T47D (cell line): ENCODE measurements at regions not wholly inside any gene's neighbourhood (a gene's known extent, or its start where the extent isn't known, plus 50 kb on each side); places are given as distances from the start of the nearest gene placed in this dataset.
"Not testable (repeated sequence)": the region's sequence is repeated elsewhere in the genome, so short reads cannot be mapped to it uniquely, and the experiment has no call there.

Source experiments
- DNase-seq, 2 experiments: peaks; one replicate each; pipeline versions ENCODE4 v3.0.0 to v3.0.0-alpha.2; 2011 to 2012; ENCODE audit warnings: low read depth in 1 of 2, low spot score in 1 of 2
- JUND ChIP-seq: IDR thresholded peaks from 2 replicates; pipeline ENCODE4 v1.6.1; 2012; ENCODE audit warnings: low read depth
- in situ Hi-C: cut with HindIII; loops from 2 replicates; pipeline ENCODE4 v1.10.0; 2016; ENCODE audit warnings: low sequenced_read_pairs, low pct_unique_long_range_greater_than_20kb

GRCh38 chrX:51163730-51164129, 168.9 kb upstream of the NUDT10 start:
- TF ChIP-seq JUND = no peak
- in situ Hi-C loops = no loop called here
- no peak for DNase-seq

DNA sequence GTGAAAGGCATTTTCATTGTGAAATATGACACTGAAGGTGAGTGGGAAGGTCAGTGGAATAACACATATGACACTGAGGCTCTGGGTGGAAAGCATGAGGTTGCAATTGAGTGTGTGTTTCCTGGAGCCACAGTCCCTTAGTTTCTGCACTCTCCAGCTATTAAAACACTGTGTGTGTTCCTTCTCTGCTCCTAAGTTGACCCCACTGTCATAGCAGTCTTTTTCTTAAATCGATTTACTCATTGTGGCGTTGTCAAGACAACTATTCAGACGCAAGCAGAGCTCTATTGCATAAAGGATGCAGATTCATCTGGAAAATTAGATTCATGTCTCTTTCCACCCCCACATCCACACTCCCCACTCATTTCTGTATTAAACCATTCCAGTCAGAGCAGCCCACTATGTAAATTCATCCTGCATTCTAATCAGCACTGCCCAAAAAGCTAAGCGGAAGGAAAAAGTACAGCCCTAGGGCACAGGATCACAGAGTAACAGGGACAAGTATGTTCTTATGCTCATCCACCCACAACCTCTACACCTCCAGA, 154.2 kb upstream of the NUDT10 start:
- DNase-seq, in situ Hi-C loops: not testable (repeated sequence)

GRCh38 chrX:51179805-51180204, 152.8 kb upstream of the NUDT10 start:
- in situ Hi-C loops, DNase-seq: not testable (repeated sequence)

DNA sequence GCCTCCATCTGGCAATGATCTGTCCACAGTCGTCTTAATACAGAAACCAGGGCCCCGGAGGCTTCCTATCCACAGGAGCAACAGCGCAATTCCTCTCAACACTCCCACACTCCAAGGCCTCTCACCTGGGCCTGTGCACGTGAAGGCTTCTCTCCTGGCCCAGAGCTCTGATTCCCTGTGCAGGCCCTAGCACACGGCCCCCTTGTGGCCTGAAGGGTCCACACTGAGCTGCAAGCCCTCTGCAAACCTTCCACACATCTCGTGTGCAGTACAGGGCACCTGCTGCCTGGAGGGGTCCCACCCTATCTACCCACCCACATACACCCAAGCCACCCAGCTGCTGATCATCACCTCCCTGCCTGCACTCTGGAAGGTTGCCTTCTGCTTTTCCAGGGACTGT, 150.1 kb upstream of the NUDT10 start:
- TF ChIP-seq JUND = no peak
- DNase-seq = no peak
- in situ Hi-C loops = no loop called here

DNA sequence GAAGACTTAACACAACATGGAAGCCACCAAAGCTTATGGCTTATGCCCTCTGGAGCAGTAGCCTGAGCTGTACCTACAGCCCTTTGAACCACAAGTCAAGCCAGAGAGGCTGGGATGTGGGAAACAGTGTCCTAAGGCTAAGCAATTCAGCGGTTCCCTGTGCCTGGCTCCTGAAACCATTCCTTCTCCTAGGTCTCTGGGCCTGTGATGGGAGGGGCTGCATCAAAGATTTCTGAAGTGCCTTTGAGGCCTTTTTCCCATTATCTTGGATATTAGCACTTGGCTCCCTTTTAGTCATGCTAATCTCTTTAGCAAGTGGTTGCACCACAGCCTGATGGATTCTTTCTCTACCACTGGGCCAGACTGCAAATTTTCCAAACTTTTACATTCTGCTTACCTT, 140.5 kb upstream of the NUDT10 start:
- no peak for TF ChIP-seq JUND
- in situ Hi-C loops = no loop called here
- no peak for DNase-seq

- in situ Hi-C loops = no loop called here
- DNase-seq = peak in 1 of 2 experiments; percentile 9
- no peak for TF ChIP-seq JUND
Measured at GRCh38 chrX:51215266-51215665, 117.4 kb upstream of the NUDT10 start.

GRCh38 chrX:51215856-51216255, 116.8 kb upstream of the NUDT10 start:
- DNase-seq = no peak
- in situ Hi-C loops = no loop called here
- no peak for TF ChIP-seq JUND

DNA sequence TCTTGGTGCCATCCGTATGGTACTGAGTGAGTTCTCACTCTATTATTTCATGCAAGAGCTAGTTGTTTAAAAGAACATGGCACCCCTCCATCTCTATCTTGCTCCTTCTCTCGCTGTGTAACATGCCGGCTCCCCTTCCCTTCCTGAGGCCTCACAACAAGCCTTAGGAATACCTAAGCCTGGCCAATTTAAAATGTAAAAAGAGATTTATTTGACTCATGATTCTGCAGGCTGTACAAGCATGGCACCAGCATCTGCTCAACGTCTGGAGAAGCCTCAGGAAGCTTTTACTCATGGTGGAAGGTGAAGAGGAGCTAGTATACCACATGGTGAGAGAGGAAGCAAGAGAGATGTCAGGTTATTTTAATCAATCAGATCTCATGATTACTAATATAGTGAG, 90.4 kb upstream of the NUDT10 start:
- no peak for DNase-seq
- in situ Hi-C loops = no loop called here
- no peak for TF ChIP-seq JUND

DNA sequence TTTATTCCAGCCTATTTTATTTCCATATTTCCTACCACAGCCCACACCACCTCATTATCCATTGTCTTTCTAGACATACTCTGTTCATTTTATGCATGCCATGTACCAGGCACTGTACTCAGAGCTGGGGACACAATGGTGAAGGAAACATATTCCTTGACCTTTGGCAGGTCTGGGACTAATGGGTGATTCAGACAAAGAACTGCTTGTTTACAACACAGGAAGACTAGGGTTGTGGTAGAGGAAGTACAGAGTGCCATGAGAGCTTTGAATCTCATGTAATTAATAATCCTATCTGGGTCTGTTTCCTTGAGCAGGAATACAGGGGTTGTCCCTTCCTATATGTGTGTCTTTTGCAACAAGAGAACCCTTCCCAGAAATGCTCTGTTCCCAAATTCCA, 75.1 kb upstream of the NUDT10 start:
- no peak for DNase-seq
- in situ Hi-C loops = no loop called here
- TF ChIP-seq JUND = no peak

DNA sequence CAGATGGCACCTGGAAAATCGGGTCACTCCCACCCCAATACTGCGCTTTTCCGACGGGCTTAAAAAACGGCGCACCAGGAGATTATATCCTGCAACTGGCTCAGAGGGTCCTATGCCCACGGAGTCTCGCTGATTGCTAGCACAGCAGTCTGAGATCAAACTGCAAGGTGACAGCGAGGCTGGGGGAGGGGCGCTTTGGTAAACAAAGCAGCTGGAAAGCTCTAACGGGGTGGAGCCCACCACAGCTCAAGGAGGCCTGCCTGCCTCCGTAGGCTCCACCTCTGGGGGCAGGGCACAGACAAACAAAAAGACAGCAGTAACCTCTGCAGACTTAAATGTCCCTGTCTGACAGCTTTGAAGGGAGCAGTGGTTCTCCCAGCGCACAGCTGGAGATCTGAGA, 70.4 kb upstream of the NUDT10 start:
- in situ Hi-C loops, DNase-seq: not testable (repeated sequence)

DNA sequence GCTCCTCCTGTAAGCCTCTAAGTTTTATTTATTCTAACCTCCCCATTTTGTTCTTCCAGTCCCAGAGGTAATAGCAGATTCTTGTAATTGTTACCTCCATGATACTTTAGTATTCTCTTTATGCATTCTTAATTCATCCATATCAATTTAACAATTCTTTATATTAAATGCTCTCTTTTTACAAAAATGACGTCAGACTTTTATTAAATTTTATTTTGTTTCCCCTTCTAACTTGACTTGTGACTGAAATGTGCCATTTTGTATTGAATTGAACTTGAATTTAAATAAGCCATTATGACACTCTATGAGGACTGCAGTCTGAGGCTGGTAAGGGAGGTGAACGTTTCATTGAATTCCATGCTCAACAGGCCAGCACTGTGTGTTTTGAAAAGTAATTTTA, 60.0 kb upstream of the NUDT10 start:
- TF ChIP-seq JUND = no peak
- in situ Hi-C loops = no loop called here
- DNase-seq = no peak

DNA sequence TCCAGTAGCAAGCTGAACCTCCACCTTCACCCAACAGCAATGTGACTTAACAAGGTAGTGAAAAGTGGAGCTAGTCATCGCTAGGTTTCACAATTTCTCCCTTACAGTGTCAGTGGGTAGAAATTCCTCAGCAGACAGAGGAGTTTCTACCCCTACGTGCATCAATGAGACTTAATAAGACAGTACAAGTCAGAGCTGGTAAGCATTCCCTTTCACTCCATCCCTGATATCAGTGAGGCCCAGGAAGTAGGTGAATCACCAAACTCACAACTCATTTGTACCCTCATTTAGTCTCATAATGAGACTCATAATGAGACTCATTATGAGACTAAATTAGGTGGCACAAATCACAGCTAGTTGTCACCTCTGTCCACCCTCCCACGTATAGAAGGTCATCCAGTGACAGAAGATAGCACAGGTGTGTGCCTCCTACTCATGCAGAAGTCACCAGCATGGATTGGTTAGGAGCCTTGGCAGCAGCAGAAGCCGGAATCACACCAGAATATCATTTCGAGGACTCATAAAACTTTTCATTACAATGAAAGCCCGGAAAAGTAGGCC, 50.8 kb upstream of the NUDT10 start:
- in situ Hi-C loops = no loop called here
- TF ChIP-seq JUND = no peak
- no peak for DNase-seq
